NCI-H1105 (cell line): ENCODE measurements at regions not wholly inside any gene's neighbourhood (a gene's known extent, or its start where the extent isn't known, plus 50 kb on each side); places are given as distances from the start of the nearest gene placed in this dataset.

Source experiments
- DNase-seq: peaks from one replicate; lab custom pipeline; 2025; lab: John Stamatoyannopoulos, UW

GRCh38 chr1:191897134-191897533, 261.1 kb upstream of the RGS18 start:
- DNase-seq, result no peak

DNA sequence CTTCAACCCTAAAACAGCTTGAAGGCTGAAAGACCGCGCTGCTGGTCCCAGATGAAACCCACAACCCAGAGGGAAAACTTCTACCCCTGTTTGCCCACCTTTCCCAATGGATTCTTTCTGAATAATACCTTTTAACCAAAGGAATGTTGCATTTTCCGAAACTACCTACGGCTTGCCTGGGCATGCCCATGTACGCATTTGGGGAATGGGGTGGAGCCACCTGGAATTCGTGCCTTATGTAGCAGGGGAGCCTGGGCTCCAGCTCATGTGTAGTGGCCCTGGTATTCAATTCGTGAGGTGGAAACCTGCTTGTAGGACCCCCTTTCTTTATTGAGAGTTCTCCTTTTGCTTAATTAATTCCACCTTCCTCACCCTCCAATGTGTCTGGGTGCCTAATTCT, 256.6 kb upstream of the RGS18 start:
- DNase-seq, result no peak

- DNase-seq, result no peak
These were observed 253.3 kb upstream of the RGS18 start for GRCh38 chr1:191904991-191905390.

GRCh38 chr1:191905781-191906180, 252.5 kb upstream of the RGS18 start:
- DNase-seq, result no peak

DNA sequence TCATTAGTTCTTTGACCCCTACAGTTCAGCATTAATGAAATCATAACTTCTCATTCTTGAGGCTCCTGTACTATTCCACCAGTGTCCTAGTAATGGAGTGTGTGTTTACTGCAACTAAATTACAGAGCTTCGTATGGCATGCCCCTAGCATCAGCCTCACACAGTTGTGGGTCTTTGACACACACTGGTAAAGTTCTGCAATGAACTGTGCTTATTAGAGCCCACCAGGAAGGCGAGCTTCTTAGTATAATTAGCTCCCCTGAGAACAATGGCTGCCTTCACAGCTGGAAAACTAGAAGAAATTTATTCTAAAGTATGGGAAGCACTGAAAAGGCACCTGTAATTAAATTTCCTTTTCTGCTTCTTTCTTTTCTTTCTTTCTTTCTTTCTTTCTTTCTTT, 251.1 kb upstream of the RGS18 start:
- DNase-seq, result no peak

DNA sequence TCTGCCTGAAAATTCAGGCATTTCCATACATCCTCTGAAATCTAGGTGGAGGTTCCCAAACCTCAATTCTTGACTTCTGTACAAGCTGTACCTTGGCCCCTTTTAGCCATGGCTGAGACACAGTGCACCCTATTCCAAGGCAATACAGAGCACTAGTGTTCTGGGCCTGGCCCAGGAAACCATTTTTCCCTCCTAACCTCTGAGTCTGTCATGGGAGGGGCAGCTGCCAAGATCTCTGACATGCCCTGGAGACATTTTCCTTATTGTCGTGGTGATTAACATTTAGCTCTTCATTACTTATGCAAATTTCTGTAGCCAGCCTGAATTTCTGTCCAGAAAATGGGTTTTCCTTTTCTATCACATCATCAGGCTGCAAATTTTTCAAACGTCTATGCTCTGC, 248.0 kb upstream of the RGS18 start:
- DNase-seq, result no peak

GRCh38 chr1:191912517-191912916, 245.7 kb upstream of the RGS18 start:
- no peak for DNase-seq

DNA sequence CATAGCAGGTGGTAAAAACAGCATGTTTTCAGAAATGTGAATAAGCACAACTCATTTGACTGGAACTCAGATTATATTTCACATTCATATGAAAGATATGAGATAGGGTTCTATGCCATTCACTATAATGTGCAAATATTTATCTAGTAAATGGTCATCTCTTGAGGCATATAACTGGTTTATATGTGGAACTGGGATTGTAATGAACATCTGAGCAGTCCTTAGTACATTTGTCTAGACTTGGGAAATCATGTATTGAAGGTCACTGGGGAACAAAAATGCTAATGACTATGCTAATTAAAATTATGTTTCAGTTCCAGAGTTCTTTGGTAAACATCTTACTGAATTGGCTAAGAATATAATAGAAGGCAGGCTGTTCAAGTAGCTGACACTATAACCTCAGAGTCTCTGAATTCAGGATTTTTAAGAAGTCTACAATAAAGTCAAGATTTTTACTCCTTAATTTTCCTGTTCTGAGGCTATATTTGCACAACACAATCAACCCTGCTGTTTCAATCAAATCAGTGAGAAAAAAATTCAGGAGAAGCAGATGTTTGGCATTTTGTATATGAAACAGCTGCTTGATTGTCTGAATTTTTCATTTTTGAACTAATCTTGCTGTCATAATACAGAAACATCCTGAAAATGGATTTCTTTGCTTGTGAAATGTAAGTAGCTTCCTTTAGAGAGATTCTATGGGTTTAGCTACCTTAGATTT, 244.8 kb upstream of the RGS18 start:
- no peak for DNase-seq

- no peak for DNase-seq
These were observed 228.9 kb upstream of the RGS18 start for GRCh38 chr1:191929383-191929782.

DNA sequence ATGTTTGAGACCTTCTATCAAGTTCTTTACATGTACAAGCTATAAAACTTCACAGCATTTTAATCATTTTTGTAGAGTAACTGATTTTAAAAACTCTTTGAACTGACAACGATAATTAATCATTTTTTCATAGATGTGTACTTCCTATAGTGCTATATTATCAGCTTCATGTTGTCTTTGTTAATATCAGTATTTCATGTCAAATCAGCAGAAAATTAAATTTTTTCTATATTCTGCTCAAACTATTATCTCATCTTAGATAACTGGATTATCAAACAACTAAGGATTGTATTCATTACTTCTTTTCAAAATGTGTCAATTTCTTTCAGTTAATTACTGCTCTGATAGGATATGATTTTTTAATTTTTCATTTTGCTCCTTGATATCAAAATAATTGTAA, 214.6 kb upstream of the RGS18 start:
- no peak for DNase-seq

GRCh38 chr1:191953526-191953925, 204.7 kb upstream of the RGS18 start:
- no peak for DNase-seq

DNA sequence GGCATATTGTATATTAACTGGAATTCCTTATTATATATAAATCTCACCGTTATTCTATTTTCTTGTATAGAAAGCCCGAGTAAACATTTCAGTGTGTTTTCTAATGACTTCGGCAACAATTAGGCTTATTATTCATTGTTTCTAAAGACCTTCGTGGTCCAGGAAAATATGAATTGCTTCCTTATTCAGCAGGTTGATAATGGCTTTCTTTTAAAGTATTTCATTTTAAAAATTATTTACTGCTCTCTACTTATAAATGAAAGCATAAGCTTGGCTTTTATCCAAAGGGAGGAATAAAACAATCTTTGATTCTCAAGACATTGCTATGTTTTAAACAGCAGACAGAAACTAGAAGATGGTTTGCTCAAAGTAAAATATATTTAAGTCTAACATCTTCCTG, 198.4 kb upstream of the RGS18 start:
- DNase-seq, result no peak

- no peak for DNase-seq
These were observed 195.0 kb upstream of the RGS18 start for GRCh38 chr1:191963286-191963685.

- DNase-seq, result no peak
These were observed 194.3 kb upstream of the RGS18 start for GRCh38 chr1:191963781-191964455.

DNA sequence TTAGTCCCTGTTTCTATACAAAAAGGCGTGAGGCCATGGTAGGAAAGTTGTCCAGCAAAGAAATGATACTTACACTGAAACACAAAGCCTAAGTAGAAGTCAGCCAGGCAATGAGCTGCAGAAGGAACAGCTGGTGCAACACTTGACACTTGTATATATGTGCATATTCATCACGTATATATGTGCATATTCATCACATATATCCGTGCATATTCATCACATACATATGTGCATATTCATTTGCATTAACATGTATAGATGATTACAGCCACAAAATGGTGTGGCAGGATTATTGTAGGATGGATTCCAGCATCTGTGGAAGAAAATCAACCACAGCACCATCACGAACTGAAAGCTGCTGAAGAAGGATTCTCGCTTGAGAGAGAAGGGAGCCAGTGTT, 189.0 kb upstream of the RGS18 start:
- no peak for DNase-seq

DNA sequence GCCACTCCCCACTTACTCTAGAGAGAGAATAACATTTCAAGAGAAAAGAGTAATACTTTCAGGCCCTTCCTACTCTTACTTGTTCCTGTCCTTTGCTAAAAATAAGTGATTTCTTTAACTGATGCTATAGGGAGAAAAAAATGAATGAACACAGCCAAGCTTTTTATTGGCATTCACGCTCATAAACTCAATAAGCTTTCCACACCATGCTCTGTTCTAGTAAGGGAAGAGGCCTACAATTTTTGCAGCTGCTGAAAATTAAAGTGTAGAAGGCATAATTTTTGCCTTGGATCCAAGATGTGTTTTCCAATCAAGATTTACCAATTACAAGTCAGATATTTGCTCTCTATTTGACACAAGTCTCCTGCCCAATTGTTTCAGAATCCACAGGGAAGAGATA, 188.1 kb upstream of the RGS18 start:
- no peak for DNase-seq

DNA sequence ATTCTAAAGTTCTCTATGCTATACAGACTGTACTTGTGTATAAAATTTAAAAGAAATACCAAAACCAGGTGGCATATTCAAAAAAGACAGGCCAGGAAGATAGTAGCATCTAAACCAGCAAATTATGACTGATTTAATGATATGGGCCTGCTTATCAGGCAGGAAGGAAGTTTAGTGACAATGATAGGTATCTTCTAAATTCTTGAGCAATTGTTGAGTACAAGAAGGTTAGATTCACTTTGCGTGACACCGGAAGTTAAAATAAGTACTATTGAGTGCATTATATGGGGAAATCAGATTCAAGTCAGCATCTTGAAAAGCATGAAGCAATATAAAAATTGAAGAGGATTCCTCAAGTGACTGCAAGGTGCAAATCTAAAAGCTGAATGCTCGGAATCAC, 186.8 kb upstream of the RGS18 start:
- DNase-seq, result no peak

- DNase-seq, result no peak
These were observed 184.3 kb upstream of the RGS18 start for GRCh38 chr1:191974004-191974403.

DNA sequence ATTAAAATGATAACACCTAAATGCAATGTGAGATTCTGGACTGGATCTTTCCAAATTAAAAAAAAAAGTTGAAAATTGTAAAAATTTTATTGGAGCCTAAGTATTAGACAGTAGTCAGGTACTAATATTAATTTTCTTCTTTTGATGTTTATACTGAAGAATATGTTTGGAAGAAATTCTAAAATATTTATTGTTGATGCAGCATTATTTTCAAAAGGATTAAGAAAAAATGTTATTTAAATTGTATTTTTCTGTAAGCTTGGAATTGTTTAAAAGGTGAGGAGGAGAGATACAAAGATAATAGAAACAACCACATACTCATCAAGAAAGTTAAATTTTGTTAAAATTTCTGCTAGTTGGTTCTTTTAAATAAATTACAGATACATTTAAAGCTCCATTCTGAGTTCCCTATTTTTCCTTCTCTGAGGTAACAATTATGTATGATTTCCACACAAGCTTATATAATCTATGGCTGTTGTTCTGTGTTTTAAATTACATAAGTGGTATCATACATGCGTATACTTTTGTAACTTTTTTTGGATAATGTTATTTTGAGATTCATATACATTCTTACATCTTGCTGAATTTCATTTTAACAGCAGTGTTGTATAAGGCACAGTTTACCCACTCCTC, 180.3 kb upstream of the RGS18 start:
- no peak for DNase-seq

GRCh38 chr1:191984856-191985255, 173.4 kb upstream of the RGS18 start:
- DNase-seq, result no peak

DNA sequence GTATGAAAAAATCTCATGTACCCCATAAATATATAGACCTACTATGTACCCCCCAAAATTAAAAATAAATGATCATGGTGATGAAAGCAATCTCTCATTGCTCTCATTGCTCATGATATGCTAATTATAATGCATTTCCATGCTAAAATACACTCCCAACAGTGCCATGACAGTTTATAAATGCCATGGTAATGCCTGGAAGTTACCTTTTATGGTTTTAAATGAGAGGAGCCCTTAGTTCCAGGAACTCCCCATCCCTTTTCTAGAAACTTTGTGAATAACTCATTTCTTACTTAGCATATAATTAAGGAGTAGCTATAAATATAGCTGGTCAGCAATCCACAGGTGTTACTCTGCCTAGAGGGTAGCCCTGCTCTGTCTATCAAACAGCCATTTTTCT, 166.1 kb upstream of the RGS18 start:
- DNase-seq, result no peak

DNA sequence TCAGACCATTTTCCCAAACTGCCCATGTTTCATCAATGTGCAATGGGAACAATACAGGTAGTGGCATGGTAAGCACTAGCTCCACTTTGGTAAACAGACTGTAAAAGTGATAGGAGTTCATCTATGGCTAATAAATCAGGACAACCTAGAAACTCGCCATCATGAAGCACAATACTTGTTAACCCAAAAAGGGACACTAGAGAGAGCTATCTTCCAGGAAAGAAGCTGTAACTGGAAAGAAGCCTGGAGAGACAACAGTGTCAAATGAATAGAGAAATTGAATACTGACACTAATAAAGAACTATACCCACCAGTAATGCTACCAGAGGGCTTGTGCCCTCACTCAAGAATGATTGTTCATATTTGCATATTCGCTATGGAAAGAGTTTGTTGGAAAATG, 164.7 kb upstream of the RGS18 start:
- no peak for DNase-seq

DNA sequence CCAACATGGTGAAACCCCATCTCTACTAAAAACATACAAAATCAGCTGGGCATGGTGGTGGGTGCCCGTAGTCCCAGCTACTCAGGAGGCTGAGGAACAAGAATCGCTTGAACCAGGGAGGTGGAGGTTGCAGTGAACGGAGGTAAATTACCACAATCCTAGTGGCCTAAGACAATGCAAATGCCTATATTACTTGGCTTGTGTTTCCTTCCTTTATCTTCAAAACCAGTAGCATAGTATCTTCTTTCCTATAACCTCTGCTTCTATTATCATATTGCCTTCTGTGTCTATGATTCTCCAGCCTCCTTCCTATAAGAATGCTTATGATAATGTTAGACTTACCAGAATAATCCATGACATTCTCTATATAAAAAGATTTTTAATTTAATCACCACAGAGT, 156.2 kb upstream of the RGS18 start:
- DNase-seq, result no peak
